ENCODE measurements at regions not wholly inside any gene's neighbourhood (a gene's known extent, or its start where the extent isn't known, plus 50 kb on each side); places are given as distances from the start of the nearest gene placed in this dataset.

DNA sequence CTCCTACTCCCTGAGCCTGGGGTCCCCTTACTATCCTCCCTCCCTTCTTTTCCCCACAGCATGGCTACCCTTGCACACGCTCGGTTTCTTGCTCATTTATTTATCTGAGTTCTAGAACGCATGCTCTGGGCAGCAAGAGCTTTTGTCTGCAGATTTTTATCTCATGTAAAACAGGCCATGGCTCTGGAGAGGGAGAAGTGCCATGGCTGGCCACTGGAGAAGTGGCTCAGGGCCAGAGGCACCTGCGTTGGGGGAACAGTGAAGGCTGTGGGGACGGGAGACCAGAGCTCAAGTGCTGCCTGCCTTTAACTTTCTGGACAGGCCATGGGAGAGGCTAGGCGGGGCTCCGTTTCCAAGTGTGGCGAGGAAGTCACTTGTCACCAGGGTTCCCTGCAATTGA is 177.7 kb upstream of the SULF2 start:
- DNase-seq (ENCODE audit: low read depth): no peak

DNA sequence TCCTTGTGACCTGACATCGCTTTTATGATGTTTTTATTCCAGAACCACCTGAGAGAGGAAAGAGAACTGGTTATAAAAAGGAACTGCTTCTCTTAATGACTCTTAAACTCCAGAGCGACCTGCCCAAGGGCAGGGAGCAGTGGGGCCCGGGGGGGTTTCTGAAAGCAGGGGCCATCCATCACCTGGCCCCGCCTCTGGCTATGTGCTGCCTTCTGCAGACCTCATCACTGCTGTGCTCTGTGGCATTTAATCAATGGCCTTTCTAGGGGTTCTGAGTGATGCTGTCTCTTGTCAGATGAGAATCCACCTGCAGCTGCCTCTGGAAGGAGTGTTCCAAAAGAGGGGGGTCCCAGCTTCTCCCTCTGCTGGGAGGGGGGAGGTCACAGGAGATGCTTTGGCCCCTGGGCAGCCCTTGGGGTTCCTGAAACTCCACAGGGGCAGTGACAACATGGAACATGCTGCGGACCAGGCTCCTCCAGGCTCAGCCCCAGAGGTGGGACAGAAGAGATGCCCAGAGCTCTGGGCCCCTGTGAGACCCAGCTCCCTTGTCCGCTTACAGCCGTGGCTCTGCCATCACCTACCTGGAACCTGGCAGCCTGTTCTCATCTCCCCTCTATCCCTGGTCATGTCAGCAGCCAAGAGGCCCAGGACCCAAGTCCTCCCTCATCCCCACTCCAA is 177.1 kb upstream of the SULF2 start:
- no peak for DNase-seq (ENCODE audit: low read depth)

DNA sequence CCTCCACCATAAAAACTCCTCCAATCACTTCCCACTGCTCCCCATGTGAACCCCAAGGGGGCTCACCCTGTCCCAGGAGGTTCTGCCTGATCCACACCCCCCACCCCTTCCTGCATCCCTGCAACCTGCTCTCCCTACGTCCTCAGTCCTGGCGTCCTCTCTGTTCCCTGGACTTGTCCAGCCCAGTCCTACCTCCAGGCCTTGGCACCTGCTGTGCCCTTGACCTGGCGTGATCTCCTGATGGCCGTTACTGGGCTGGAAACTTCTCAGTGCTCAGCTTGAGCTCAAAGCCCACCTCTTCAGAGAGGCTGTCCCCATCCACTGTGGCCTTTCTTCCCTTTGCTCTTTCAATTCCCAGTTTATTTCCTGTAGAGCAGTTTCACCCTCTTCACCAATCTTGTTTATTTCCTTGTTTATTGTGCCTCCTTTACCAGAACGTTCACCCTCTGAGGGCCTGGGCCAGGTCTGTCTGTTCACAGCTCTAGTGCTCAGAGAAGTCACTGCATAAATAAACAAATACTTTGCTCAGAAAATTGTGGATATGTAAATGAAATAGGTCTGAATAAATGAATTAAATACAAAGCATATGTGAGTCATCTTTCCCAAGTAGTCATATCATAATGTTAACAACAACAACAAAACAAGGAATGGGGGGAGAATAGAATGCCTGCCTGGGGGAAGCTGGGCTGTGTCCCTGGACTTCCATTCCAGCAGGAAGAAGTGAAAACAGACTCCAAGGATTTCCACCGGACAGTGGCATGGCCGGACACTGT is 175.7 kb upstream of the SULF2 start:
- no peak for DNase-seq (ENCODE audit: low read depth)

DNA sequence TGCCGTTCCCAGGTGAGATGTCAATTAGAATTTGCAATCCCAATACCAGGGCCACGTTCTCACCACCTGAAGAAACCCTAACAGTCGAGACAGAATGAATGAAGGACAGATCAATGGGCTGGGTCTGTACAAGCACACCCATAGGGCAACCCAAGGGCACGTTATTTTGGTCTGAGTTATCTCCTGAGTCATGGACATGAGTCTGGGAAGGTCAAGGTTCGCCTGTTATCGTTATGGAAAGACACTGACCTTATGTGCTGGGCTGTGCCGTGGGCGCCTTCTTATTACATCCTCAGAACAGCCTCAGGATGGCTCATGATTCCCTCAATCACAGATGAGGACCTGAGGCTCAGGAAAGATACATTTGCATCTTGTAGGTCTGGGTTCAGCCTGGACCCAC is 175.0 kb upstream of the SULF2 start:
- DNase-seq (ENCODE audit: low read depth): no peak

DNA sequence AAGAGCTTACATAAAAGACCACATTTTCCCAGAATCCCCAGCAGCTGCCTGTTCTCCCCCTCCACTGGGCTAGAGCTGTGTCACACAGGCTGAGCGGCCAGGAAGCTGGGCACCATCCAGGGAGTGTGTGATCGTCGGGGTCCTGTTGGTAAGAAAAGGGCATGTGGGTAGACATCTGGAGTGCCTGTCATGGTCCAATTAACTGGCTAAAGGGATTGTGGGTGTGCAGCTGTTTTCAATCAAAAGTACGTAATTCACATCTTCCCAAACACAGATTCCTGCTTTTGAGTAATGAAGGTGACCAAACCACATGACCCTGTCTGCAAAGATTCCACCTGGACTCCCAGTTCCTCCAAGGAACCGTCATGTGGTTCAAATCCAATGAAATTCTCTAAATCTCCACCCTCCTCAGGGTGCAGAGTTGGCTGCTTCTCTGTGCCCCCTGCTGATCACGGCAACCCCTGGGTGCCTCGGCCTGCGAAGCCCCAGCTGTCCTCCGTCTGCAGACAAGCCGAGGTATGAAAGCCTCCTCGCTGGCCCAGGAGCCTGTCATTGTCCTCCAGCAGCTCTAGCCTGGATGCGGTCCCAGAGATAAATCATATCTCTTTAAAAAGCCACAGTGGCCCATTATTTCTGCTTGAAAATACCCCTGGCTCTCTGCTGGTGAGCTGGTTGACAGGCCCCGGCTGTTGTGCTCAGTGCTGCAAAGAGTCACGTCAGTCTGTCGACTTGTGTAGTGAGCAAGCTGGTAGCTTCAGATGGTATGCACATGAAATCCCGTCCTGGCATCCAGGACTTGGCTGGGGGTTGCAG is 172.9 kb upstream of the SULF2 start:
- DNase-seq (ENCODE audit: low read depth): peak; percentile 60

DNA sequence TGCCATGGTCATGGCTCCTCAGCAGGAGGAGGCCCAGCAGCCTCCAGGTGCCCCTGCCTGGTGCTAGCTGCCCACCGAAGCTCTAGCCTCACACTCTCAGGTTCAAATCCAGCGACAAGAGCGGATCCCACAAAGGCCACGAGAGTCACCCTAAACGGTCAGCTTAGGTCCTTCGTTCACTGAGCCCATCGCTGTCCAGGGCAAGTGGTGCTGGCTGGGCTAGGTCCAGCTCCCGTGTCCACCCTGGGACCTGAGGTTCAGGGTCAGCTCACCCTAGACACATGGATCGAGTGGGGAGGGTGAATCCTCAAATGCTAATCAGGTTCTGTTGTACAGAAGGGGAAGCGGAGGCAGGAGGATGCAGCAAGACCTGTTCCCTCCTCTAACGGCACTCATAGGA is 171.9 kb upstream of the SULF2 start:
- no peak for DNase-seq (ENCODE audit: low read depth)

DNA sequence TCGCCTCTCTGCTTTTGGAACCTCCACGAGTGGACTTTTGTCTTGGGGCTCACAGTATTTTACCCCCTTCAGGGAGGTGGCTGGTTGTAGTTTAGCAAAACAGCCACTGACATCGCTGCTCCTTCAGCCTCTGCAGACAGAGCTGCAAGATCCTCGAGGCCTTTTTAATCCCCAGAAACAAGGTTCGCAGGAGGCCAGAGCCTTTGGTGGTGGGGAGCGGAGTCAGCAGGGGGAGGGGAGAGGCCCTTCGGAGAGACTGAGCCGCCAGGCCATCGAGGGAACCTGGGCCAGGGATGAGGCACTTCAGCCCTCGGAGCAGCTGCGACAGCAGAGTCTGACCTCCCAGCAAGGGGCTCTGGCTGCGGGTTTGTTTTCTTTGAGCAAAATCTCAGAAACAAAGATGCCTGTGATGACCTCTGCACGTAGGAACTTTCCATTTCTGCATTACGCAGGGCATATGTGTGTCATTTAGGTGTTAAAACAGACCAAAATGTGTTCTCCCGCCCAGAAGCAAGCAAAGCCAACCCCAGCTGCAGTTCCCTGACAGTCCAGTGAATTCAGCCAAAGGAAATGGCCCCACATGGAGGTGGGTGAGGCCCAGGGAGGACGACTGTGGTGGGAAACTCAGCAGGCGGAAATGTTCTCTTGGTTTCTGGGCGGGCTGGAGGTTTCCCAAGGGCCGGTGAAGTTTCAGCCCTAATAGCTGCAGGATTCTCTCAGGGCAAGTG is 171.2 kb upstream of the SULF2 start:
- DNase-seq (ENCODE audit: low read depth): no peak

DNA sequence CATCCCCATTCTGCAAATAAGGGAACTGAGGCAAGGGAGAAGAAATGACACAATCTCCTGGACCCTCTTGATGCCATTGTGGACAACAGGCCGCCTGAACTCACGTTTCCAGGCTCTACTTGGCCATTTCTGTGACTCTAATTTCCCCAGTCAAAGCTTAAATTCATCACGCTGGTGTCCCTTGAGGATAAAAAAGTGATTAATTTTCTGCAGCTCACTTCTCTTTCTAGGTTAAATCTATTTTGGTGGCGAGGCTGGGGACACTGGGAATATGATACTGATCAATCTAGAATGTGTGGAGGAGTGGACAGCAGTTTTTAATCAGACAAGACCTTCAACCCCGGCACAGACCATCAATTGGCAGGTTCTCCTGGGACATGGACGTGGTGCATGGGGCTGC is 168.2 kb upstream of the SULF2 start:
- DNase-seq (ENCODE audit: low read depth): no peak

DNA sequence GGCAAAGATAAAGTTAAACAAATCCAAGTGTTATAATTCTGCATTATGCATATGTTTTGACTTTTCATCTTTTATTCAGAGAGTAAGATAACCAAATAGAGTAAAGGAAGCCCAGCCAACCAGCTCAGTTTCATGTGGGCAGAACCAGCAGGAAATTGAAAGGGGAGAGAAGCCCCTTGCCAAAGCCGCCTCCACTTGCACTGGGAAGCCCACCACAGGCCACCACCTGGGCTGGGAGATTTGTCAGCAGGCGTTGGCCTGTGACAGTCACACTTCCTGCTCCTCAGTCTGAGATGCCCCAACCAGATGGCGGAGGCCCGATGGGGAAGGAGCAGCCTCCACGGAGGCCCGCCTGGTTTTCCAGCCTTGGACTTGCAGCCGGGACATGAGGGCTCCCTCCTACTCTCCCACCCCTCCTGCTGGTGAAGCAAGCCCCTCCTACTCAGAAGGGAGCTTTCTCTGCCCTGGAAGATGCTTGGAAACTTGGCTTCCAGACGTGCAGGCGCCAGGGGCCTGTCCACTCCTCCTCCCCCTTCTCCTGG is 166.8 kb upstream of the SULF2 start:
- DNase-seq (ENCODE audit: low read depth): no peak

DNA sequence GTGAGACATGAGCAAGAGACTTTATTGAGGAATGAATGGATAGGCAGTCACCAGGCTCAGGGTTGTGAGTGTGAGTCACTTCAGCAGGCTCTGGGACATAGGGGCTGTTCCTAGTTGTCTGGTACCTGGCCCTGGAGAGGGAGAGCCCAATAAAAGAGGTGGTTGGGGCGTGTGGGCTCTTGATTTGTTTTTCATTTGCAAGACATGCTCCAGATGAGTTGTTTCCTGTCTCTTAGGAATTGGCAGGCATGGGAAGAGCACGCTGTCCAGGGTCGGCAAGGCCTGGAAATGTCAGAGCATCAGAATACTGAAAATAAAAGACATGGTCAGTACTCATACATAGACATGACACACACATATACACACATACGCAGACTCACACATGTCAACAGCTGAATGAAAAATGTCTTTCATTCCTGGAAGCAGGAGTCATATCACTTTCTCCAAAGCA is 166.3 kb upstream of the SULF2 start:
- peak; percentile 60 for DNase-seq (ENCODE audit: low read depth)

DNA sequence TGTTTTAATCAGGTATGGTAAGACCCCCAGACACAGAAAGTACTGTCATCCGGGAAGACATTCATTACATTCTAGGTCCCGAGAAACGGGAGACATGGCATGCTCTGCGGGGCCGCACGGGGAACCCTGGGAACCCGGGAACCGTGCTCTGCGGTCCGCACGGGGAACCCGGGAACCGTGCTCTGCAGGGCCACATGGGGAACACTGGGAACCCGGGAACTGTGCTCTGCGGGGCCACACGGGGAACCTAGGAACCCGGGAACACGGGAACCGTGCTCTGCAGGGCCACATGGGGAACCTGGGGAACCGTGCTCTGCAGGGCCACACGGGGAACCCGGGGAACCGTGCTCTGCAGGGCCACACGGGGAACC is 165.6 kb upstream of the SULF2 start:
- no peak for DNase-seq (ENCODE audit: low read depth)

DNA sequence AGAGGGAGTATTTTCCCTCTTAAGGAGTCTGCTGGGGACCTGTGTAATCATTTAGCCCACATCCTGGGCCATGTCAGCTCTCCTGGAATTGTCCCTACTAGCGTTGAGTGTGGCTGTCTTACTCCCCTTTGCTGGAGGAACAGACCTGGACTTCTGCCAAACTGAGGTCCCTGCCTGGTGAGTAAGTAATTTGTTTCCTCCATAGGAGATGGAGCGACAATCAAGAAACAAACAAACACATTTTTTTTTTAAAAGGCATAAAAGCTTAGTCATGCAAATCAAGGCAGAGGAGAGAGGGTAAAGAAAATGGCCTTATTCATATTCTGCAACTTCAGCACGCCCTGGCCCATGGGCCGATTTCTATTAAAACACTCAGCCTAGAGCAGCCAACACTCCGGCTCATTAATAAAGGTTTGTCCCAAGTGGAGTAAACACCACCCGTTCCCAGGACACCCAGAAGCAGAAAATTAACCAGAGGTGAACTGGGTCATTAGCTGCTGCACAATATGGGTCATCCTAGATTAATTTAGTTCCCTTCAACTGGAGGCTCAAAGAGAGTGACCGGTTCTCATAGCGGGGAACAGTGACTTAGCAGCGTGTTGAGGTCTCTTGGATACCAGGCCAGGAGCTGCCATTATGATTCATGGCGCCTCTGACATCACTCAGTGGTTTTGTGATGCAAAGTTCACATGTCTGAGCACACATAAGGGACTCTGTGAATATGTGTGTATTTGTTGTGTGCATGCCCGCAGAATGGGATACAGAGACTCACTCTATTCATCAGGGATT is 165.0 kb upstream of the SULF2 start:
- peak; percentile 79 for DNase-seq (ENCODE audit: low read depth)

DNA sequence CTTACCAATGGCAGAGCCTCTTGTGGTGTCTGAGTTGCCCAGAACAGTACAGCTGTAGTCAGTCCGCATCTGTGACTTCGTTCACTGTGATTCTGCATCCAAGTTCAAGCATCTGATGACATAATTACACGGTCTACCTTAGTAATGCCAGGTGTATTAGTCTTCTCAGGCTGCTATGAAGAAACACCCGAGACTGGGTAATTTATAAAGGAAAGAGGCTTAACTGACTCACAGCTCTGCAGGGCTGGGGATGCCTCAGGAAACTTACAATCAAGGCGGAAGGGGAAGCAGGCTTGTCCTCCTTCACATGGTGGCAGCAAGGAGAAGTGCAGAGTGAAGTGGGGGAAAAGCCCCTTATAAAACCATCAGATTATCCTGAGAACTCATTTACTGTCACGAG is 163.9 kb upstream of the SULF2 start:
- DNase-seq (ENCODE audit: low read depth): no peak

DNA sequence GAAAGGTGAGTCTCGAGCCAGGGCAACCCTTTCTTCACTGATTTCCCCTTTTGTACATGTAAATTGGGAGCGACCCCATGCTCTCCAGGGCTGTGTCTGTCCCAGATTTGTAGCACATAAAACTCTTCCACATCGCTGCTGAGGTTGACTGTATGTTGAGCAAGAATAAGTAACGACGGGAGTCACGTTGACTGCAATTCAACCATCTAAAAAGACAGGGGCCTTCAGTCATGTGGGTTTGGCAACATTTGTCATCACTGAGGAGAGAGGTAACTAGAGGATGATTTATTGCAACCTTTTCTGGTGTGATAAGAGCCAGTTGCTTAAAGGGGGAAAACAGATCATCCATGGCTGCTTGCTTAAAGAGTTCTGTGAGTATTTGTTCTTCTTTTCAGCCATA is 159.4 kb upstream of the SULF2 start:
- DNase-seq (ENCODE audit: low read depth): no peak

DNA sequence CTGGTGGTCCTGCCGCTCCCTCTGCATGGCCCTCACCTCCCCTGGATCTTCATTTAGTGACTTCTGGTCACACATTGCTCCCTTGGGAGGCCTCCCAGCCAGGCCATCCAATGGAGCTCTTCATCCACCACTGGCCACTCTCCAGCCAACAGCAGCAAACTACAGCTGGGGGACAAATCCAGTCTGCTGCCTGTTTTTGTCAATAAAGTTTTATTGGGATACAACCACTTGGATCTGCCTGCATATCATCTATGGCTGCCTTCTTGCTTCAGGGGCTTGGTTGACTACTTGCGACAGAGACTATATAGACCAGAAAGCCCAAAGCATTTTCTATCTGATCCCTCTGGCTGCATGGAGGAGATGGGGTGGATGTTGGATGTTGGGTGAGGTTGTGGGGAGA is 156.6 kb upstream of the SULF2 start:
- DNase-seq (ENCODE audit: low read depth): no peak

DNA sequence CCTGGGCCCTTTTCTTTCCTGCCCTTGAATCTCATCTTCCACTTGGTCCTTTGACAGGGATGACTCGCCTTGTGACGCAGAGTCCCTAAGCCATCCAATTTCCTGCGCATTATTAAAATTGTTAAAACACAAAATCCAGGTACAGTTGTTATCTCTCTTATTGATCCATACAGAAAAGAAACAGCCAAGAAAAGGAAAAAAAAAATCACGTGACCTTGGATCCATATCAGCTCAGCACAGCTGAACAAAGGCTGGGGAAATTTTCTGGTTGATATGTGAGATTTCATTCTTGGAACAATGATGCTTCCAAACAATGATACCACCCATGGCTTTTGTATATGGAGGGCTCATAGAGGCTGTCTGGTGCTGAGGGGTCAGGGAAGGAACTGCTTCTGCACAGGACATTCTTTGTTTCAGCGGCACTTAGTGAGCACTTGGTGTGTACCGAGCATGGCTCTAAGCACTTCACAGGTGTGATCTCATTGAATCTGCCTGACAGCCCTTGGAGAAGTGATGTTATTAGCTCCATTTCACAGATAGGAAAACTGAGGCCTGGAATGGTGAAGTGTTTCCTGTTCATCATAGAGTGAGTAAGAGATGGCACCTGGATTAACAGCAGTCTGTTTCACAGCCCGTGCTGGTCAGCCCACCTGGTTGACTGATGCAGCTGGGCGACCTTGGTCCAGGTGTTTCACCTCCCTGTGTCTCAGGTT is 155.0 kb upstream of the SULF2 start:
- no peak for DNase-seq (ENCODE audit: low read depth)

DNA sequence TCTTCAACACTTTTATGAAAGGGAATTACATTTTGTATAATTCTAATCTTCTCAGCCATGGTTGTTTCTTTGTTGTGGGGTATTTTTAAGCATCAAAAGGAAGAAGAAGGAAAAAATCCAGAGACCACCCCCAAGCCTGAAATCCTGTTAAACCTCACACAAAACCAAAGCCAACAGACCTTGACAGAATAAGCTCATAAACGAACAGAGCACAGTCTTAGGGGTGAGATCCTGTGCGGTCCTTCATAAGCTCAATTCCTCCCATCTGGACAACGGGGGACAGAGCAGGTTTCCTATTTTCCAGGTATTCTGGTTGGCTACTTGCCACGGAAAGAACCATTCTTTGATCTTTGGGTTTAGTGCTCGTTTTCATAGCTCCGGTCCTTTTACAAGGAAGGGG is 151.3 kb upstream of the SULF2 start:
- DNase-seq (ENCODE audit: low read depth): no peak

DNA sequence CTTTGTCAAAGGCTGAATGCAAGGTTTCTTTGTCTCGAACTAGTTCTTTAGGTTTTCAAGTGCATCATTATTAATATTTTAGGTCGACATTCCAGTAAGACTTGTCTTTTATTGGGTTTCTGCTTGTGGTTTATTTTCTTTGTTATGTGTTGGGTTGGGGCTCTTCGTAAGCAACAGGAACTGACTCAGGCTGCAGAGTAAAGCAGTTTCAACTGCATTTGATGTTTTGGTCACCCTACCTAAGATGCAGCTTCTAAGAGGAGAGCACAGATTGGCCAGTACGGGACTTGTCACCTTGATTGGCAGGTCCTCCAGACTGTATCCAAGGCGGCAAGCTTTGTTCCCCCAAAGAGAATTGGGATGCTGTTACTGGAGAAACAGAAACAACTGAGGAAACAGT is 149.5 kb upstream of the SULF2 start:
- no peak for DNase-seq (ENCODE audit: low read depth)

DNA sequence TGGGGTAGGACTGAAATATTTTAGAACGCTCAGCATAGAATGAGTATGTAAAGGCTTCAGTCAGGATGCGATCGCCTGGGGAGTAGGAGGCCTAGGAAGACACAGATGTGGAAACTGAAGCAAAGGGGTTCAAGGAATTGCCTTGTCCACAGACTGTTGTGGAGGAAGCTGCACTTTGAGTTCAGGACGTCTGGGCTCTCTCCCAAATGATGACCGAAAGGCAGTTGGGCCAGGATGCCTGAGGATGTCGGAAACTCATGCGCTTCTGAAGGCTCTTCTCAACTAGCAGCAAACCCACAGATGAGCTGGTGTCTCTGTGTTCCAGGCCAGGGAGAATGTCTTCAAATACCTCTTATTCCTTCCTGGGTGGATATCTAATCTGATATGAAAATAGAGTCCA is 146.2 kb upstream of the SULF2 start:
- DNase-seq (ENCODE audit: low read depth): no peak

DNA sequence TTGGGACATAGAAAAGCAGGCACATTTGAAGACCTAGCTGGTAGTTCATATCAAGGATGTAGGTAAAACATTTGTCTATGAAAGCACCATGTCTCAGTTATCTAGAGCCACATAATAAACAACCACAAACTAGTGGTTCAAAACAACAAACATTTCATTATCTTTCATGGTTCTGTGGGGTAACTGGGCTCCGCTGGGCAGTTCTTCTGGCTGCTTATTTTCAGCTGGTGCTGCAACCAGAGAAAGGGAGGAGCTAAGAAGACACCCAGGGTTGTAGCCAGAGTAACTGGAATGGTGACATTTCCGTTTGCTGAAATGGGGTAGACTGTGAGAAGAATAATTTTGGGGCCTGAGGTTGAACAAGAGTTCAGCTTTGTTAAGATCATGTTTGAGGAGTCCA is 145.7 kb upstream of the SULF2 start:
- no peak for DNase-seq (ENCODE audit: low read depth)
